ENCODE measurements at regions not wholly inside any gene's neighbourhood (a gene's known extent, or its start where the extent isn't known, plus 50 kb on each side); places are given as distances from the start of the nearest gene placed in this dataset.

DNA sequence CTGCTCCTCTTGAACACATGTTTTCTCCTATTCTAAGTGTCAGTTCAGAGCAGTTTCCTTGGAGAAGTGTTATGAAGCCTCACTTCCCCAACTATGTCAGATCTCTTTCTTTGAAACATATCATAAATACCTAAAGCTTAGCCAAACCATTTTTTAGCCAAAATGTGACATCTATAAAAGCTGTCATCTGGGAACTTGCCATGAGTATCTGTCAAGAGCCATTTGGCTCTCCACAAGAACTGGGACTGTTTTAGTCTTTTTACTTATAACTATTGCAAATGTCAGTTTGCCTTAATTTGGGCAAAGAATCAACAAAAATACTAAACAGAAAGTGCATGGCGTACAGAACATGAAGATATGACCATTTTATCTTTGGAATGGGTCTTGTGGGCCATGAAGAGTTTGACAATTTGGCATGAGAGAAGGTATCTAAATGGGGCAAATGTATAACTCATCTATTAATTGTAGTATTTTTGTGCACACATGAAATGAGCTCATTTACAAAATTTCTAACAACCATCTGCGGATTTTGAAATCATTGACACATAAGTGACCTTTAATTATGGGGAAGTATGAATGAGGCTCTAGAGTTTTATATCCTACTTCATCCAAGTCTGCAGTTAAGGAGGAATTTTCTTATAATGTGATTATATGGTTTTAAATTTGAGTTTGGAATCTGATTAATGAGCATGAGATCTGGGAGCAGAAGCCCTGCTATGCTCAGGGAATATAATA, 129.1 kb upstream of the PACRGL start:
- H2AFZ ChIP-seq (ENCODE audit: low read length), result no peak overlapping the region
- H3K23ac ChIP-seq (ENCODE audit: insufficient read length, low read depth, low read length), result no peak overlapping the region
- H3K36me3 Mint-ChIP-seq (ENCODE audit: insufficient read depth in 1 of 3, low read depth in 3 of 3), result no peaks in the 10 kb centered on the region
- no peak overlapping the region for H4K8ac ChIP-seq (replicated peaks; ENCODE audit: insufficient read length, low read depth, low read length)
- peaks cover 32 to 34% of the 10 kb centered on the region in 2 experiments for H3K4me1 Mint-ChIP-seq
- H3K27me3 ChIP-seq (ENCODE audit: insufficient read depth, low read length), result no peaks in the 10 kb centered on the region
- H3K9ac ChIP-seq (ENCODE audit: extremely low read depth, insufficient read length, low read length), result no peak overlapping the region
- H3K27ac Mint-ChIP-seq, result 0 out of 7 replicates have a peak overlapping the region, but pooled peaks of 1 of the 3 experiments have one; percentile 12
- no CpG with 5 or more reads among the region's 2 CpGs for WGBS (ENCODE audit: extremely low coverage, insufficient read length, low lambda C conversion rate)
- no peak overlapping the region for H2AK5ac ChIP-seq (ENCODE audit: insufficient read length, low read length)
- no peak overlapping the region for H2BK15ac ChIP-seq (ENCODE audit: low read depth, low read length)
- no peak overlapping the region for H3K14ac ChIP-seq (ENCODE audit: insufficient read depth, low read length)
- no peak overlapping the region for H2BK12ac ChIP-seq (ENCODE audit: insufficient read length, low read depth, low read length)
- no peak for DNase-seq
- H3K27me3 Mint-ChIP-seq (ENCODE audit: low read depth), result no peaks in the 10 kb centered on the region
- H3K56ac ChIP-seq (ENCODE audit: insufficient read length, low read depth, low read length), result no peak overlapping the region
- no peaks in the 10 kb centered on the region for H3K79me2 ChIP-seq (ENCODE audit: insufficient read depth, low read length)
- no peak overlapping the region for H4K91ac ChIP-seq (ENCODE audit: insufficient read length, low read depth, low read length)
- H3K4me2 ChIP-seq (ENCODE audit: insufficient read depth, insufficient read length, low read length), result no peak overlapping the region
- H2BK5ac ChIP-seq (ENCODE audit: insufficient read length, low read length), result no peak overlapping the region
- TF ChIP-seq, protein P1, sequence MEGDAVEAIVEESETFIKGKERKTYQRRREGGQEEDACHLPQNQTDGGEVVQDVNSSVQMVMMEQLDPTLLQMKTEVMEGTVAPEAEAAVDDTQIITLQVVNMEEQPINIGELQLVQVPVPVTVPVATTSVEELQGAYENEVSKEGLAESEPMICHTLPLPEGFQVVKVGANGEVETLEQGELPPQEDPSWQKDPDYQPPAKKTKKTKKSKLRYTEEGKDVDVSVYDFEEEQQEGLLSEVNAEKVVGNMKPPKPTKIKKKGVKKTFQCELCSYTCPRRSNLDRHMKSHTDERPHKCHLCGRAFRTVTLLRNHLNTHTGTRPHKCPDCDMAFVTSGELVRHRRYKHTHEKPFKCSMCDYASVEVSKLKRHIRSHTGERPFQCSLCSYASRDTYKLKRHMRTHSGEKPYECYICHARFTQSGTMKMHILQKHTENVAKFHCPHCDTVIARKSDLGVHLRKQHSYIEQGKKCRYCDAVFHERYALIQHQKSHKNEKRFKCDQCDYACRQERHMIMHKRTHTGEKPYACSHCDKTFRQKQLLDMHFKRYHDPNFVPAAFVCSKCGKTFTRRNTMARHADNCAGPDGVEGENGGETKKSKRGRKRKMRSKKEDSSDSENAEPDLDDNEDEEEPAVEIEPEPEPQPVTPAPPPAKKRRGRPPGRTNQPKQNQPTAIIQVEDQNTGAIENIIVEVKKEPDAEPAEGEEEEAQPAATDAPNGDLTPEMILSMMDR (conservative IDR thresholded peaks at IDR 0.05), result no peak
- H4K5ac ChIP-seq (ENCODE audit: insufficient read length, low read depth, low read length), result no peak overlapping the region
- no peak overlapping the region for H3K27ac ChIP-seq (ENCODE audit: insufficient read length, low read depth, low read length)
- H3K18ac ChIP-seq (ENCODE audit: insufficient read length, low read depth, low read length), result no peak overlapping the region
- no peak overlapping the region for H2BK20ac ChIP-seq (ENCODE audit: low read depth, low read length, poor library complexity, severe bottlenecking)
- no peaks in the 10 kb centered on the region for H4K20me1 ChIP-seq (ENCODE audit: control insufficient read depth, insufficient read depth, insufficient read length)
- H3K9me3 Mint-ChIP-seq, result no peaks in the 10 kb centered on the region
- no peaks in the 10 kb centered on the region for H3K79me1 ChIP-seq (ENCODE audit: insufficient read depth, low read depth, low read length, poor library complexity, severe bottlenecking)
- no peak overlapping the region for H3T11ph ChIP-seq (ENCODE audit: low read length)
- no peak overlapping the region for H3K4me3 Mint-ChIP-seq
- H2BK120ac ChIP-seq (ENCODE audit: low read depth, low read length, poor library complexity, severe bottlenecking), result no peak overlapping the region
- peaks cover 3% of the 10 kb centered on the region; the same call in 1 of the 2 replicates for H3K4me1 ChIP-seq (ENCODE audit: insufficient read depth, low read length)
- no peaks in the 10 kb centered on the region for H3K9me3 ChIP-seq (ENCODE audit: control insufficient read depth, low read depth, low read length)
- H3K4ac ChIP-seq (ENCODE audit: low read depth, low read length), result no peak overlapping the region
- H3K23me2 ChIP-seq (ENCODE audit: insufficient read length, low read depth, low read length, poor library complexity, severe bottlenecking), result no peaks in the 10 kb centered on the region
